DMS53 treated with DMSO at 0.1 percent for 48 hours (cell line): ENCODE measurements at regions not wholly inside any gene's neighbourhood (a gene's known extent, or its start where the extent isn't known, plus 50 kb on each side); places are given as distances from the start of the nearest gene placed in this dataset.
A peak's percentile ranks its signal among the peaks of the same experiment; 100 is the strongest.

Experiments
- DNase-seq: peaks from one replicate; lab custom pipeline; 2025; ENCODE audit not compliant: unreplicated experiment; lab: John Stamatoyannopoulos, UW

DNA sequence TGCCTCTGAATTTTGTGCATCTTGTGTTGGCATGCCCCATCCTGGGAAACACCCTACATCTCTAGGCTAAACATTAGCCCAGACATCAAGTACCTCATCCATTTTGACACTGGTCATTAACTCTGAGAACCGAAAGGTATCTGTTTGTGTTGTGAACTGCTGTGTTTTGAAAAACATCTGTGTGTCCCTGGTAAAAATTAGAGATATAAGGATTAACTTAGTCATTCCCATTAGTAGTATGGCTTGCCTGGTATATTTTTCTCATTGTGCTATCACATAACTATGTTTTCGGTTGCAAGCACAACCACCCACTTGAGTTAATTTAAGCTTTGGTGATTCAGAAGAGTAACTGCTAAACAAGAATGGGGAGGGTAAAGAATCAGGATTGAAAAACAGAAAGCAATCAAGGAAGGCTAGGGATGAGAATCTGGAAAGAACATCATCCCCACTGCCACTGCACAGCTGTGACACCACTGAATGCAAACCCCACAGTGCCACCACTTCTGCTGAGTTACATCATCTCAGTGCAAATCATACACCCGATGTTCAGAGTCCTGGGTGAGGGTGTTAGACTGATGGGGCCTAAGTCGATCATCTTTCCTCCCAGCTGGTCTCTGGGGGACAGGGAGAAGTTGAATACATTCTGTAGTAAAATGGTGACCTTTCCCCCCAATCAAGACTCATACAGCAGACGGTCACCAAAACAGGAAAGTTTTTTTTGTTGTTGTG is 234.0 kb downstream of the EPHA4 start:
- no peak for DNase-seq

DNA sequence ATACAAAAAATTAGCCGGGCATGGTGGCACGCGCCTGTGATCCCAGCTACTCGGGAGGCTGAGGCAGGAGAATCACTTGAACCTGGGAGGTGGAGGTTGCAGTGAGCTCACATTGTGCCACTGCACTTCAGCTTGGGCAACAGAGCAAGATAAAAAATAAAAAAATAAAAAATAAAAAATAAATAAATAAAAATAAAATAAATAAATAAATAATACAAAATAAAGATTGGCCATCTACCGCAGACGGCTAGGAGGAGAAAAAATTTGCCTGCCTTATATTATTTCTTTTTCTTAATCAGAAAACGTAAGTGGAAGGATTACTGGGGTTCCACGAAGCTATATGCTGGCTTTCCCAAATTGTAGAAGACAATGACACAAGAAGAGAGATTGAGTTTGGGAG is 229.7 kb downstream of the EPHA4 start:
- DNase-seq = no peak

DNA sequence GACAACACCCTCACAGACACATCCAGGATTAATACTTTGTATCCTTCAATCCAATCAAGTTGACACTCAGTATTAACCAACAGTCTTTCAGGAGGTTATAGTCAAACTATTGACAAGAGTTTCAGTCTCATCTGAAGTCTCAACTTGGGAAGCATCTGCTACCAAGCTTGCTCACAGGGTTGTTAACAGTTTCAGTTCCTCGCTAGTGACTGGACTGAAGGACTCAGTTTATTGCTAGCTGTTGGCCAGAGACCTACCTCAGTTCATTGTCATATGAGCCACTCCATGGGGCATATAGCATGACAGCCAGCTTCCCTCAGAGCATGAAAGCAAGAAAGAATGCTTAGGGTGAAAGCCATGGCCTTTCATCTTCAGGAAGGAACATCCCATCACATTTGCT is 228.6 kb downstream of the EPHA4 start:
- DNase-seq = no peak

DNA sequence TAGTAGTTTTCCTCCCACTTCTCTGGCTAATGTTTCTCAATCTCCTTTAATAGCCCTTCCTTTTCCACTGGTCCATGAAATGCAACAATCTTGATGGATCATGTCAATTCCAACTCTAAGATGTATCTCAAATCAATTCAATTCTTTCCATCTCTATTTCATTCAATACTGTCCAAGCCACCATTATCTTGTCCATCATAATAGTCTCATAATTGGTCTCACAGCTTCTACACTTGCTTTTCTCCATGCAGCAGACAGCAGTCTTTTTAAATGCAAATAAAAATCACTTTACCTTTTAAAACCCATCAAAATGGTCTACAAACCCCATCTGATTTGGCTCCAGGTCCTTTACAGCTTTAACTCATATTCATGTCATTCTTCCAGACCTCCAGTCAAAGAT is 226.6 kb downstream of the EPHA4 start:
- DNase-seq = no peak

DNA sequence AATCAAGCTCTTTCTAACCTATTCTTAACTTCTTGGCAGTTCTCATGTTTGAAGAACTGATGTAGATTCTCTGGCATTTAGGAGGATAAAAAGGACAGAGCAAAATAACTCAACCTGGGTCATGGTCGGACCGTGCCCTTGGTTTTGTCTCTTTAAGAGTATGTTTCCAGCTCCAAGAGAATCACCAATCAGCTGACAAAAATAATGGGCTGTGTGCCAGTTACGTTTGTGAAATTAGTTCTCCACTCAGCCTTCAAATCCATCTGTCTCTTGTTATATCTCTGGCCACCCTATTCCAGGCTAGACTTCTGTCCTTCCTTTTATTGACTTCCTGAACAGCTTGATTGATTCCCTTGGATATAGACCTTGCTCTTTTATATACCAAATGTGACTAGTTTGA is 225.7 kb downstream of the EPHA4 start:
- DNase-seq = no peak

DNA sequence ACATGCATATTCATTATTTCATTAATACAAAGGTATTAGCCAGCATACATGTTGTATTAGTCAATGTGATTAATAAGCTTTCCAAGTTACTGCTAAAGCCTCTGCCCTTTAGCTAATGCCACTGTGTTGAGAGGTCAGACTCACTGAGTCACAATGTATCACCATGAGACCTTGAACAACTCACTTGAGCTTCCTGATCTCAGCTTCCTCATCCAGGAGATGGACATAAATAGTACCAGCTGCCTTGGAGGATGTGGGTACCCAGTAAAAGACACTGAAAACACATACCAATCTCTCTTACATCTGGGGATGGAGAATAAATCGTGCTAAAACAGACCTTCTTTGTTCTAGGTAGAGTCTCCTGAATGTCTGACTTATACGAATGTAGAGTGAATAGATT is 224.6 kb downstream of the EPHA4 start:
- no peak for DNase-seq

DNA sequence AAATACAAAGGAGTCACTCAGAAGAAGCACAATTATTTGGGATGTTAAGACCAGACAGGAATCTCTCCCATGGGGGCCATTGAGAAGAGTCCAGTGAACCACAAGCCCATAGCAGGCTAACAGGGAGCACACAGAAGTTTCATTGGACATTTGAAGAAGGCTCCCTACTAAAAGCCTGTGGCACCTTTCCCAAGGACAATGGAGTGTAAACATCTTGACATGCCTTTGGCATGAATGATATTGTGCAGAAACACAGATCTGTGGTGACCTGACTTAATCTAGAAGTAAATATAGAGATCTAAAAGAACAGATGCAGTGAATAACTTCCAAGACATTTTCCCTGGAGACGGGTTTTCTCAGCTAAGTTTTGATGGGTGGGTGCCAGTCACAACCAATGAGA is 221.5 kb downstream of the EPHA4 start:
- DNase-seq = peak; percentile 6

DNA sequence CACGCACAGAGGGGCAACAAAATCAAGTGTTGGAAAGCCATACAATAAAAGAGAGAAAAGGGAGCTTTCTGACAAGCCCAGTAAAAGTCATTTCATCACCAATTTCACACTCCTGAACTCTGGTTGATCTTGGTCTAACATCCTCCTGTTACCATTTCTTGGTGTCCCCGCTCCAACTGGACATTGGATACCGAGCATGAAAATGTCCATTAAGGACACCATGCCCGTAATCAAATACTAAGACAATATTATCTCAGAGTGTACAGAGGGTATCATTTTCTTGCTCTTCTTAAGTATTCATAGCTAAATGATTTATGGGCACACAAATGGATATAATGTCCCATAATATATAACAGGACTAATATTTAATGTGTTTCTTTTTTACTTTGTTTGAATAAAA is 218.9 kb downstream of the EPHA4 start:
- DNase-seq = no peak

DNA sequence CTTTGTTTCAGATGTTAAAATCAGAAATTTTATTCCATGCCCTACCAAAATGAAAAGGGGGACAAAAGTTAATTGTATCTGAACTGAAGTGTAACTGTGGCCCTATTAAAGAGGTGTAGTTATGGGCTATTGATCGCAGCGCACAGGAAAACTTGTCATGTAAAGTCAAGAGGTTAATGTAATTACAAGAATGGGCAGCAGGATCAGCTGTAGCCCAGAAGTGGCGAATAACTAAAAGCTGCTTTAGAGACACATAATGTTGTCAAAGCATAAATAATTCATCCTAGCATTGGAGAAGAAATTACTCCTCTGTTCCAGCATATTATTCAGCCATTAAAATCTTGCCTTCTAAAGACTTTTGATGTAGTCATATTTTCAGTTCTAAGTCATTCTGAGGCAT is 211.8 kb downstream of the EPHA4 start:
- DNase-seq = no peak

DNA sequence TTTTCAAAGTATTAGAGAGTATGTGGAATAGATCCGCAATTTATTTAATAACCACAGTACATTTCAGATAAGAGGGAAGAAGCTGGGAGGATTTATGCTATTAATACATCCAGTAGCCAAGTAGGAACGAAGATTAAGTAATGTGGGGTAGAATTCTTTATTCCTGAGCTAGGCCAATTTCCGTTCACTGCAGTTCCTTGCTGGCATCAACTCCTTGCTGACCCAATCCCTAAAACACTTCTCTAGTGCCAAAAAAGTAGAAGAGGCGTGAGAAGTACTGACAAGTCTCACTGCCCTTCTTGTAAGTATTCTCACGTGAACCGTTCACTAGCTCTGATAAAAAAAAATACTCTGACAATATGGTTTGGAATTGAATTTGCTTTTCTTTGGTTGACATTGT is 211.4 kb downstream of the EPHA4 start:
- no peak for DNase-seq

DNA sequence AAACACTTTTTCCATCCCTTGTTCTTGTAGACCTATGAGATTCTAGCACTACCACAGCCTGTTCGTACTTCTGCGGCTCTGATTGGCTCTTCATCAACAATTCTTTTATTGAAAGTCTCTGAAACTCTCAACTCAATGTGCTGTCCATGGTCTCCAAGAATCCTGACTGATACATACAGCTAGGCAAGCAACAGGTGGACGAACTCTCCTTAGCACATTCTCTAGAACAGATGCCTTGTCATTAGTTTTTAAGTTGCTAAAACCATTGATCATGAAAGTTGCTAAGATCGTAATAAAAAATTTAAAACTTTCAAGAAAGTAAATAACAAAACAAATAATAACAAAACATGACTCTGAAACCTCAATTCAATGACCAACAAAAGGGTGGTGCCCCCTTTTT is 210.5 kb downstream of the EPHA4 start:
- DNase-seq = no peak

DNA sequence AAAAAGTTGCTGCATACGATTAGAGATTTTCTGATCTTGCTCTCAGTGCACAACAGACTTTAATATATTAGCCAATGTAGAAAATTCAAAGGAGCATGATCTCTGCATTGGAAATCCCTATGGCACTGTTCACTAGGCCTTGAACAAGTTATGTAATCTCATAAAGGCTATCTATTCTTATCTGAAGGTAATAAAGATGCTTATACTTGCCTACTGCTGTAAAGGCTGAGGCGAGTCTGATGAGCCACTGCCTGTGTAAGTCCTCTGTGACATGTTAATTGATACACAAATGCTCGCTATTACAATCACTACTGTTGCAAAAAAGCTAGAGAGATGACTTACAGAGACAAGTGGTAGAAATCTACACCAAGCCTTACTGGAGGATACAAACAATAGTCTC is 207.4 kb downstream of the EPHA4 start:
- DNase-seq = no peak
